ENCODE measurements at regions not wholly inside any gene's neighbourhood (a gene's known extent, or its start where the extent isn't known, plus 50 kb on each side); places are given as distances from the start of the nearest gene placed in this dataset.

DNA sequence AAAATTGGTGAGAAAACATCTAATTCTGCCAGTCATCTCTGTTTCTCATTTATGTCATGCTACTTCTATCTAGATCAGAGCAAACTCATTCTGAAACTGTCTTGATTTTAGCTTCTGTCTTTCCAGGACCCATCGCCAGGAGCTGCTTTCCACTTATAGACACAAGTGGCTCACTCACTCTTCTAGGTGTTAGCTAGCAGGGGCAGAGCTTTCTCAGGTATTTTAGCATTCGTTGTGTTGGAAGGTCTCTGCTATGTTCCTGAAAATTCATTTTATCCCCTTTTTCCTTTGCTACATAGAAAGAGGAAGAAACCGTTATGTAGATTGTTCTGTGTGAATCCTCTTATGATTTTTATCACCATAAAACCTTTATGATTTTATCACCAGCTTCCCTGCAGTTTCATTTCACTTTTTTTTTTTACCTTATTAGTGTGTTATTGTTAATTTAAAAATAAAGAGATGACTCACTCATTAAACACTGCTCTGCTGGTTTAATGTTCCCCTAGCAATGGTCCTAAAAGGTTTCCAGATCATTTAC lies 246.6 kb upstream of the AADAT start:
- TF ChIP-seq, protein P1, sequence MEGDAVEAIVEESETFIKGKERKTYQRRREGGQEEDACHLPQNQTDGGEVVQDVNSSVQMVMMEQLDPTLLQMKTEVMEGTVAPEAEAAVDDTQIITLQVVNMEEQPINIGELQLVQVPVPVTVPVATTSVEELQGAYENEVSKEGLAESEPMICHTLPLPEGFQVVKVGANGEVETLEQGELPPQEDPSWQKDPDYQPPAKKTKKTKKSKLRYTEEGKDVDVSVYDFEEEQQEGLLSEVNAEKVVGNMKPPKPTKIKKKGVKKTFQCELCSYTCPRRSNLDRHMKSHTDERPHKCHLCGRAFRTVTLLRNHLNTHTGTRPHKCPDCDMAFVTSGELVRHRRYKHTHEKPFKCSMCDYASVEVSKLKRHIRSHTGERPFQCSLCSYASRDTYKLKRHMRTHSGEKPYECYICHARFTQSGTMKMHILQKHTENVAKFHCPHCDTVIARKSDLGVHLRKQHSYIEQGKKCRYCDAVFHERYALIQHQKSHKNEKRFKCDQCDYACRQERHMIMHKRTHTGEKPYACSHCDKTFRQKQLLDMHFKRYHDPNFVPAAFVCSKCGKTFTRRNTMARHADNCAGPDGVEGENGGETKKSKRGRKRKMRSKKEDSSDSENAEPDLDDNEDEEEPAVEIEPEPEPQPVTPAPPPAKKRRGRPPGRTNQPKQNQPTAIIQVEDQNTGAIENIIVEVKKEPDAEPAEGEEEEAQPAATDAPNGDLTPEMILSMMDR (IDR thresholded peaks at IDR 0.05; ENCODE audit: low read depth, low read length, missing control alignments): no peak
- H3K4me3 ChIP-seq (replicated peaks; ENCODE audit: low read depth, low read length): no peak overlapping the region
- DNase-seq (ENCODE audit: extremely low read depth, low read depth): no peak

GRCh38 chr4:170325599-170325998 lies 235.8 kb upstream of the AADAT start:
- no peak for DNase-seq (ENCODE audit: extremely low read depth, low read depth)
- TF ChIP-seq, protein P1 (IDR thresholded peaks at IDR 0.05; ENCODE audit: low read depth, low read length, missing control alignments): no peak
- H3K4me3 ChIP-seq (replicated peaks; ENCODE audit: low read depth, low read length): no peak overlapping the region

DNA sequence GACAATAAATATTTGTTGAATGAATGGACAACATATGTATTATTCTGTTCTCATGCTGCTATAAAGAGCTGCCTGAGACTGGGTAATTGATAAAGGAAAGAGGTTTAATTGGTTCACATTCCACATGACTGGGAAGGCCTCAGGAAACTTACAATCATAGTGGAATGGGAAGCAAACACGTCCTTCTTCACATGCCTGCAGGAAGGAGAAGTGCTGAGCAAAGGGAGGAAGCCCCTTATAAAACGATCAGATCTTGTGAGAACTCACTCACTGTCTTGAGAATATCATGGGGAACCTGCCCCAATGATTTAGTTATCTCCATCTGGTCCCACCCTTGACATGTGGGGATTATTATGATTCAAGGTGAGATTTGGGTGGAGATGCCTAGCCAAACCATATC lies 233.9 kb upstream of the AADAT start:
- no peak for DNase-seq (ENCODE audit: extremely low read depth, low read depth)
- TF ChIP-seq, protein P1 (IDR thresholded peaks at IDR 0.05; ENCODE audit: low read depth, low read length, missing control alignments): no peak
- H3K4me3 ChIP-seq (replicated peaks; ENCODE audit: low read depth, low read length): no peak overlapping the region

DNA sequence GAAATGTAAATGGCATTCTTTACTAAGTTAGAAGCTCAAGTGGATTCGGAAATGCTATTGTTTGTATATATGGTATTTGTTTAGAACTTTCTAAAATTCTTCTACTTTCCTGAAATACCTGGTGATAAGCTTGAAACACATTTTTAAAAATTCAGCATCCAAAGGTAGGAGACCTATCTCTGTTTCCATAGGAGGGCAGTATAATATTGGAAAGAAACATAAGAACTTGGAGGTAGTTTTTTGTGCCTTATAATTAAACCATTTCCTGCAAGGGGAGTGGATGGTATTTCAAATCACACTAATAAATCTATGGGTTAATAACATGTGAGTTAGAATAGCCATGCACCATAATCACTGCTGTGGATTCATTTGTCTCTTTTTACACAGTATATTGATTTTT lies 217.4 kb upstream of the AADAT start:
- TF ChIP-seq, protein P1 (IDR thresholded peaks at IDR 0.05; ENCODE audit: low read depth, low read length, missing control alignments): no peak
- no peak overlapping the region for H3K4me3 ChIP-seq (replicated peaks; ENCODE audit: low read depth, low read length)
- DNase-seq (ENCODE audit: extremely low read depth, low read depth): no peak

GRCh38 chr4:170306208-170306607 lies 216.5 kb upstream of the AADAT start:
- DNase-seq (ENCODE audit: extremely low read depth, low read depth): no peak
- no peak overlapping the region for H3K4me3 ChIP-seq (replicated peaks; ENCODE audit: low read depth, low read length)
- TF ChIP-seq, protein P1 (IDR thresholded peaks at IDR 0.05; ENCODE audit: low read depth, low read length, missing control alignments): no peak

- H3K4me3 ChIP-seq (replicated peaks; ENCODE audit: low read depth, low read length): no peak overlapping the region
- DNase-seq (ENCODE audit: extremely low read depth, low read depth): no peak
- TF ChIP-seq, protein P1 (IDR thresholded peaks at IDR 0.05; ENCODE audit: low read depth, low read length, missing control alignments): no peak
These were observed 215.9 kb upstream of the AADAT start for GRCh38 chr4:170305627-170306026.

DNA sequence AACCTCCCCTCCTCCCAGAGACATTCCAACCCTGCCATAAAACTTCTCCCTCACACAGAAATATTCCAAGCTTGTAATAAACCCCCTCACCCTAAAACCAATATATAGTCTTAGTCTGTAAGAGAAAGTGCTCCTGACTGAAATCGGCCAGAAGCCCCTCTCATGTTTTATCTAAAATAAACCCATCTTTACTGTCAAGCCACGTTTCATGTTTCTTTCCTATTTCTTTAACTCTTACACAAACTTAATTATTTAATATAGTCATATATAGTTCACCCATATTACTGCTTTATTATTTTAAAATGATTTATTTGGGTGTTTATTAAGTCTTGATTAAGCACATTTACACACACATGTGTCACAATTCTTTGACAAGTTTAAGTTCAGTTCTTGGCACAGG lies 191.3 kb upstream of the AADAT start:
- no peak for DNase-seq (ENCODE audit: extremely low read depth, low read depth)
- TF ChIP-seq, protein P1 (IDR thresholded peaks at IDR 0.05; ENCODE audit: low read depth, low read length, missing control alignments): no peak
- no peak overlapping the region for H3K4me3 ChIP-seq (replicated peaks; ENCODE audit: low read depth, low read length)

Data from HFF-Myc (cell line).